GM19397 (cell line): ENCODE measurements at regions not wholly inside any gene's neighbourhood (a gene's known extent, or its start where the extent isn't known, plus 50 kb on each side); places are given as distances from the start of the nearest gene placed in this dataset.

Experiments used
- ATAC-seq: cut with Tn5 transposase; IDR thresholded peaks from one replicate; pipeline ENCODE4 v1.9.1; 2021; ENCODE audit warnings: mild to moderate bottlenecking, moderate library complexity; ENCODE audit not compliant: unreplicated experiment

DNA sequence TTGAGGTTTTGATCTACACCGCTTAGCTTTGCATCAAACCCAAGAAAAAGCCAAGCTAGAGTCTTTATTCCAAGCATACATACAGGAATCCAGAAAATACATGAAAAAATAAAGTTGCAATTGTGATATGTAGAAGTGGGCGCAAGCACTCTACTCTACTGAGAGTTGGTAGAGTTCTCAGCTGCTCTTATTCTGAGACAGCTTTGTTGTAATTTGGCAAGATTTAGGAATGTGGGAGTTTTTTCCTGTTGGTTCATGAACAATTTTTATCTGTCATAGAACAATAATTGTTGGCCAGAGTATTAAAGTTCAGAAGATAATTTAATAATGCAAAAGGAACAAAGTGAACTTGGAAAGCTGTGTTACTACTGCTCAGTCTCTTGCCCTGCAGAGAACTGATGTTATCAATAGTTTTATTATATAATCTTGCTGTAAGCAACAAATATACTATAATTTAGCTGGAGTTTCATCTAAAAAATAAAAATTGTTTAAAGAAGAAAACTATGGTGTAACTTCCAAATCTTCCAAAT lies 302.0 kb upstream of the RND3 start:
- no peak for ATAC-seq

DNA sequence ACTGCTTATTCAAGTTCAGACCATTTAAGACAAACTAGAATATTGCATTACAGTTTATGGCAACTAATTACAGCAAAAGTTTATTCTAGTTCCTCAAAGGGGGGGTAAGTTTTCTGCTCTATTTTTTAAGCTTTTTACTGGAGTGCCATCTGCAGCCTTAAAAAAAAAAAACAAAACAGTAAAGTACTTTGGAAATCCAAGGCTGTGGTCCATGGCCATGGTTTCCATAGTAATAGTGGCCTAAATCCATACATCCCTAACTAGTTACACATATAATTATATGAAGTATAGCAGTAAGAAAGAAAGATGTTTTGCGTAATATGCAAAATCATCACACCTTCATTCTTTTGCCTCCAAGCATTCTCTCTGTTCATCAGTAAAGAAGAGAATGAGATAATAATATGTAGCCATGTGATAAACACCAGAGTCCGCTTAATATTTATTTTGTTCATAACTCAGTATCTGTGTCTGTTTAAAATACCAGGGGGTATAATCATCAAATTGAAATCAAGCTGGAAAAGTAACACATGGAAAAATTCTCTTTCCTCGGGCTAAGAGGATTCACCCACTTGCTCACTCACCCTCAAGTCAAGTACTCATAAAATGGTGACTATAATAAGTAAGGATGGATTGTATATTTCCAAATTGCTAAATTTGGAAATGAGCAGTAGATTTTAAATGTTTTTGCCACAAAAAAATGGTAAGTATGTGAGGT lies 301.1 kb upstream of the RND3 start:
- no peak for ATAC-seq

DNA sequence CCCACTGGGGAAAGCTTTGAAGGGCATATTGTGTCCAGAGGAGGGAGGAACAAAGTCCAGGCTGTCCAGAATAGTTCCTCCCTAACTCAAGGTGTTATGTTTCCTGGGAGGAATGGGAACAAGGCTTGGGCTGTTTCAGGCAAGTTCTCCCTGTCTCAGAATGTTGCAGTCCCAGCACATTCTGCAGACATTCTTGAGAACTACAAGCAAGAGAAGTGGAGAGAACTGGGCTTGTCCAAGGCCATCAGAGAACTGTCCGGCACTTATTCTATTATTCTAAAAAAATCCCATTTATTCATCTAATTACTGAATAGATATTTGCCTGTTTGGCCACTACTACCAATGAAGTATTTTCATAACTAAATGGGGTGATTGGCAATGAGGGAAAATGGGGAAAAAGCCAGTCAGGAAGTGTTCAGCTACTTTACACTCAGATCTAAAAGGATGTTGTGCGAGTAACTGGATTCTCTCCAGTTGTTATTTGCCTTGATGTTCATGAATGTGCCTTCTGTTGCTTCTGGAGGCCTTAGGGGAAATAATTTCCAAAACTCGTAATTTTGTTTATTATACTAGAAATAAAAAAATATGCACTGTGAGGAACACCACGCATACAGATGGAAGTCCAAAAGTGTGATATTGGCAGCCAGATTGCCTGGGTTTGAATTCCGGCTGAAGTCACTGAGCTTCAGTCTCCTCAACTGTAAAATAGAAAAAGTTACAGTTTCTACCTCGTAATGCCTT lies 300.1 kb upstream of the RND3 start:
- no peak for ATAC-seq

DNA sequence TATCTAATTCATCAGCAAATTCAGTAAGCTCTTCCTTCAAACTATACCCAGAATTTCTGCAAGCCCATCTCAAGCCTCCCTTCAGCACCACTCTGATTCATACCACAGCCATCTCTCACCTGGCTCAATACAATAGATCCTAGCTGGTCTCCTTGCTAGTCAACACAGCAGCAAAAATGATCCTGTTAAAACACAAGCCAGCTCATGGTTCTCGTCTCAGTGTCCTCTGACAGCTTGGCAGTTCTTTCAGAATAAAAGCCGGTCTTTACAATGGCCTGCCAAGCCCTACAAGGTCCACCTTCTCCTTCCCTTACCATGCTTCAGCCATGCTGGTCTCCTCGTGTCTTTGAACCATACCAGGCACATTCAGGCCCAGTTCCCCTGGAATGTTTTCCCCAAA lies 296.9 kb upstream of the RND3 start:
- no peak for ATAC-seq

DNA sequence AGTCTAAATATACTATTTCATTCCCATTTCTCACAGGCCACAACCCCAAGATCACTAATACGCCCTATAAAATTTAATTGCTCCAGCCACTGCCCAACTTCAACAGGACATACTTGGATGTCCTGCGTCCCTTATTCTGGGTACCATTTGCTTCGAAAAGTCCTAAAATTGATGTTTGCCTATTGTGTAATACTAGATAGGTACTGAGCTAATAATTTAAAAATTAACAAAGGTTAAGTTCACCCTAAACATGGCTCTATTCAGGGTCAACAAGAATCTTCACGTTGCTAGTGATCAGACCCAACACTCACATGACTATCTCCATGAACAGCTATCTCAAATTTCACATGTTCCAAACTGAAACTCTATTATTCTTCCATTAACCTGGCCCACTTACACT lies 296.4 kb upstream of the RND3 start:
- no peak for ATAC-seq

DNA sequence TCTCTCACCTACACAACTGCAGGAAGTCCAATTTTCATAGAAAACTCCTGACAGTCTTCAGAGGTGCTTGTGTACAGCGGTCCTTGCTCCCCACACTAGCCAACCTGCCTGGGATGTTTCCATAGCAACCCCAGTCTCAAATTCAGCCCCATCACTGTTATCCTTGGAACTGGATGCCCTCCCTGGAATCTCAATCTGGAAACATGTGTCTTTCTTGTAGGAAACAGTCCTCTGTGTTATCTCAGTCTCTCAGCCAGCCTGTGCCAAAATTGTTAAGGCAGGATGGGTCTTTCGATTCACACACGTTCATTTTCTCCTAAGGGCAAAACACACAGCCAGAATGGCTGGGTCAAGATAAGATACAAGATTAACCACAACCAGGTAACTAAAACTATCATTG lies 295.5 kb upstream of the RND3 start:
- ATAC-seq, result no peak

DNA sequence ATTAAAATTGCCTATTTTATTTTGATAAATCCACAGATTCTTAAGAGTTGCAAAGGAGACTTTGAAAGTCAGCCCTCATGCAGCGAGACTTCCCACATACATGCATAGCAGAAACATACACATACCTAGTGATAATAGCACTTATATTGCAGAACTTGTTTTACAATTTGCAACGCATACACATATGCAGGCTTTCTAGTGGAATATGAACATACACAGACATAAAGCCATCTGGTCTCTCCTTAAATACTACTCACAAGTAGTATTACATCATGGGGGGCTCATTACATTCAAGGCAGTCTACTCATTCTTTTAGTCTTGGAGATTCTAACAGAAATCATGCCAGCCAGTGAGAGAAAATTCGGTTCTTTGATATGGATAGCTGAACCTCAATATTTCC lies 295.1 kb upstream of the RND3 start:
- ATAC-seq, result no peak

DNA sequence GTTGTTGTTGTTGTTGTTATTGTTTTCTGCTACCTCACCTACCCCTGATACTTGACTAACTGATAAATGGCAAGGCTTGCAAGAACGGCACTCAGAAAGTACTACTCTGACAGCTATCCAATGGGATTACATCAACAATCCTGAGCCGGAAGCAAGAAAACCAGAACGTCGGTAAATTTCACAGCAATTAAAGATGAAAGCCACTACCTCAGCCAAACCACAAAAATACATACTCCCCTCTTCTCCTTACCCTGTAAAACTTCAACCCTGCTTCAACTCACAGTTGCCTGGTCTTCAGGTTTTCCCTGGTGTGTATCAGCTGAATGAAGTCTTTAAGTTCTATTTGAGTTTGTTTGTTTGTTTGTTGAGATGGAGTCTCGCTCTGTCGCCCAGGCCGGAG lies 293.7 kb upstream of the RND3 start:
- ATAC-seq, result no peak

DNA sequence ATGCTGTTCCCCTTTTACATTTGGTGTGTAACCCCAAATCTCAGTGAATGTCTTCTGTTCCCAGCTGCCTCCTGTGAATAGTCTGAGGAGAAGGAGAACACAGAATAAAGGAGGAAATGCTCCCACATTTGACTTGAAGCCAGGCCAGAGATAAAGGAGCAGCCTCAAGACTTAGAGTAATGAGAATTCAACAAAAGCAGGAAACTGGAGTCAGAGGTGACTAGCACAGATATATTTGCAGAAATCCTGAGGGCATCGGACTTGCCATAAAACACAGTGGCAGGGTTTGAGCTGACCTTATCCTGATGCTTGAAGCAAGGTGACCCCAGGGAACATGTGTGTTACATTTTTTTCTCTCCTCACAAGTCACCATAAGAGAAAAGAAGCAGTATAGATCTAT lies 291.4 kb upstream of the RND3 start:
- ATAC-seq, result no peak

DNA sequence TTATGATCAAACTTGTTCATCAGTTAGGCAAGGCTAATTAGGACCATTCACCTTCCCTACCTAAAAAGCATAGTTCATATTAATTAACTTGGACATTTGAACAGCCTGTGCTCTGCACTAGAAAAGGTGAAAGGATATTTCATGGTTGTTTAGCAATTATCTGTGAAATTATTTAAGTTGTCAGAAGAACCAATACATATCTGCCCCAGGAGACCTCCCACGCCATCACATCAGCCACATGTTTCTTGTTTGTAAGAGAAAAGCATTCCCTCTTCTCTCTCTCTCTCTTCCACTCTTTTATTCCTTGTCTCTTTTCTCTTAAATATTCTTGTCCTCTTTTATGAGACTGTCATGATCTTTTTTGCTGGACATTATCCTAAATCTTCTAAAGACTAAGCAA lies 282.0 kb upstream of the RND3 start:
- ATAC-seq, result no peak

DNA sequence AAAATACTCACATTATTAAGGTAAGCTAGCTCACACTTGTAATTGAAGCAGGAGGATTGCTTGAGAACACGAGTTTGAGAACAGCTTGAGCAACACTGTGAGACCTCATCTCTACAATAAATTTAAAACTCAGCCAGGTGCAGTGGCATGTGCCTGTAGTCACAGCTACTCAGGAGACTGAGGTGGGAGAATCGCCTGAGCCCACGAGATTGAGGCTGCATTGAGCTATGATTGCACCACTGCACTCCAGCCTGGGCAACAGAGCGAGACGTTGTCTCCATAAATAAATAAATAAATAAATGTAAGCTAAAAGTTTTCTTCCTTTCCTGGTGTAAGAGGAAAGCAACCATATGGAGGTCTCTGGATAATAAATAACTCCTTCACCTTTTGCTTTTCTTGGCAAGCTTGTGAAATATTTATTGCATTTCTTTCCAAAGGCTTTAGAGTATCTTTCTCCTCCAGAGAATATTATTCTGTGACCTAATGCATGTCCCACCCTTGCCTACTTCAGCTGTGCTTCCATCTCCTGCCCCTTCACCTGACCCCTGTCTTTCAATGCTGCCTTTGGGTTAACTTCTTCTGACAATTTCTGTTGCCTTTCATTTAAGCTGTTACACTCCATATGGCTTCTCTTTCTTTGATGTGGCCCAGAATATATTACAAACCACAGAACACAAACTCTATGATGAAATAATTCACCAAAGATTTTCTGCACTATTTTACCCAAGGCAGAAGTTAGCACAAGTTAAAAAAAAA lies 280.7 kb upstream of the RND3 start:
- no peak for ATAC-seq

DNA sequence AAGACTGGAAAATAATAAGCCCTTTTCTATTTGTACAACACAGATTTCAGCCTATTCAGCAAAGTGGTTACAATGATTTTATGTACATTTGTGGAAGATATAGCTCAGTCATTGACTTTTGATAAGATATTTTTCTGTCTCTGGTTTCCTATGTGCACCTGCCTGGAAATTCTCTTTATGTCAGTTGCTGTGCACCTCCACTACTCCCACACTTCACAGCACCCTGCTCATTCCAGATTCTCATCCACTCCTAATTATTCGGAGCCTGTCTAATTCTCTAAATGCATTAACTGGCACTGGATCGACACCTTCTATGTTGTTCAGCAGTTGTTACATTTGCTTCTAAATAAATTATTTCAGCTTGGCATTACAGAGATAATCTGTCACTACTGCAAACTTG lies 275.1 kb upstream of the RND3 start:
- no peak for ATAC-seq

DNA sequence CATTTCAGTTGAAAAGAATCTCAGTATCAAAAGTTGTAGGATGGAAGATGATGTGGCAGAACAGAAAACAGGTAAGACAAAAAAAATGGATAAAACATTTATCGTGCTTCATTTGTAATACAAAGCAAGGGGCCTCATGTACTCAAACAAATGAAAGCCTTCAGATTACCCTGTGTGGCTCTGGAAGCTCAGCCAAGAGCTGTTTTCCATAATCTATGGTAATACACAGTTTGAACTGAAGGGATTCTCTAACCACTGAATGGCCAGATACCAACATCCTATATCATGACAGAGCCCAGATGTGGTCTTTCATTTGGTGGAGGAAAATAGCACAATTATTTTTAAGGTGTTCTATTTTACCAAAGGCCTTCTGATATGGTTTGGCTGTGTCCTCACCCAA lies 272.1 kb upstream of the RND3 start:
- ATAC-seq, result no peak

DNA sequence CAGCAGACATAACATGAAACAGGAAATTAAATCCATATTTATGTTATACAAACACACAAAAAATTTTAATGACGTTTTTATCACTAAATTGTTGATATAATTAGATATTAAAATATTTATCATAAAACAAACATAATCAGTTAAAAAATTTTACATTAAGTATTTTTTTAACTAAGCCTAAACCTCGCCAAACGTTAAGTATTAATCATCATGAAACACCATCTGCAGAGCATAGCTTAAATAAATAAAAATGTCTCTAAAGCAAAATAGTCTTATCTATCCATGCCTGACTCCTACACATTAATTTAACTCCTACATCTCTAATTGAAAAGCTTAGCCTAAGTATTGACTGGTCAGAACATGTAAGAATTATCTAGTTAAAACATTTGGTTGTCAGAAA lies 271.6 kb upstream of the RND3 start:
- no peak for ATAC-seq

DNA sequence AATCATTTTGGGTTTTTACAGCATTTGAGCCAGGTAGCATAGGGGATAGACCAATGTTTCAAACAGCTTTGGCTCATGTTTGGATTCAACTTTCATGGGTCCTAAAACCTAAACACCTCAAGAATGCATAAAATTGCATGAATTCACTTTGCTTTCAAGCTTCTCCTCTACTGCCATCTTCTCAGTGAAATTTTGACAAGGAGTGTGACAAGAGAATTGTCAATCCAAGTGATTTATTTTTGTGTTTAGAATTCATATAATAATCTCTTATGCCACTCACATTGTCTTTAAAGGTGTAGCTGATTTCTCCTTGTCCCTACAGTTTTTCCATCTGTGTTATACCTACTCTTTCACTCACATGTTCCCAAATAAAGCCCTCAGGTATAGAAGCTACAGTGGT lies 264.8 kb upstream of the RND3 start:
- no peak for ATAC-seq

DNA sequence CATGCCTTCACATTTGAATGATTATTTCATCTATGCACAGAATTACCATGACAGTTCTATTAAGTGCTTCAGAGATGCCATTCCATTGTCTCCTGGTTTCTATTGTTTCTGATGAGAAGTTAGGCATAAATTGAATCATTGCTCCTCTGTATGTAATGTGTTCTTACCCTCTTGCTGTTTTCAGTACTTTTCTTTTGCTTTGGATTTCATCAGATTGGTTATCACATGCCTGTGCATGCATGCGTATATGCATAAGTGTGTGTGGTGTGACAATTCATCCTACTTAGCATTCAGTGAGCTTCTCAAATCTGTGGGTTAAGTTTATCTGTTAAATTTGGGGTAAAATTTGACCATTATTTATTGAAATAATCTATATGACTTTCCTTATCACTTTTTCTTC lies 263.3 kb upstream of the RND3 start:
- no peak for ATAC-seq

DNA sequence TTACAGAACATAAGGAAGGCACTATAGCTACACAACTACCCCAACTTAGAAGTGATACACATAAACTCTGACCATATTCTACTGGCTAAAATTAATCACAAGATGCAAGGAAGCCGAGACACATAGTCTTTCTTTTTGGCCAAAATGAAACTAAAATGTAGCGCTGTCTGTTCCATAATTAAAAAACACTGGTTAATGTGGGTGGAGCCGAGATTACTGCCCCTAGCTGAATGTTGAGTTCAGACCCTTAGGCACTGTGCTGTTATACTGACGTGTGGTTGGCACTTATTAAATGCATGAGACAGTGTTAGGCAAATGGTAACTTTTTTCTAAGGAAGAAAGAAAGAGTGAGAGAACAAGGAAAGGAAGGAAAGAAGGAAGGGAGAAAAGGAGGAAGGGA lies 254.6 kb upstream of the RND3 start:
- ATAC-seq, result no peak

DNA sequence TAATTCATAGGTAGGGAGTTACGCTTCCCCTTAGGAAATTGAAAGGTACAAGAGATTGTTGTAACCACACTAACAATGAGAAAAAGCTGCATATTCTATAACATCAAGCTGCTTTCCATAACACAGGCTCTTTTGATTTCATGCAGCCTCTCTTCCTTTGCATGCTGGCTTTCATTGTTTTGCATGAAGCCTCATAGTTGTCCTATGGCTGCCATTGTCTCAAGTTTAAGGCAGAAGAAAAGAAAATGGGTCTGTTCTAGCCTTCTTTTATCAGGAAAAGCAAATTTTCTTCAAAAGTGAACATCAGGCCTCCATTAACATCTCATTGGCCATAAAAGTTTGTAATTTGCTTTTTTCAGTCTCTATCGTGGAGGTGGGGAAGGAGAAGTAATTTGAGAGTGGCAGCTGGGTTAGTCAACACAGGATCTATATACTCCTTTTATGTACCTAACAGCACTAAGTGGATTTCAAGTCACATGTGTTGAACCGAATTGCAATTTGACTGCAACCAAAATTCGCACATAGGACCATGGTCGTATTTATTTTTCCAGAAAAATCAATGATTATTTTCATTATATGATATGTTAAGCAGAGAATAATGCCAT lies 248.5 kb upstream of the RND3 start:
- ATAC-seq, result no peak

DNA sequence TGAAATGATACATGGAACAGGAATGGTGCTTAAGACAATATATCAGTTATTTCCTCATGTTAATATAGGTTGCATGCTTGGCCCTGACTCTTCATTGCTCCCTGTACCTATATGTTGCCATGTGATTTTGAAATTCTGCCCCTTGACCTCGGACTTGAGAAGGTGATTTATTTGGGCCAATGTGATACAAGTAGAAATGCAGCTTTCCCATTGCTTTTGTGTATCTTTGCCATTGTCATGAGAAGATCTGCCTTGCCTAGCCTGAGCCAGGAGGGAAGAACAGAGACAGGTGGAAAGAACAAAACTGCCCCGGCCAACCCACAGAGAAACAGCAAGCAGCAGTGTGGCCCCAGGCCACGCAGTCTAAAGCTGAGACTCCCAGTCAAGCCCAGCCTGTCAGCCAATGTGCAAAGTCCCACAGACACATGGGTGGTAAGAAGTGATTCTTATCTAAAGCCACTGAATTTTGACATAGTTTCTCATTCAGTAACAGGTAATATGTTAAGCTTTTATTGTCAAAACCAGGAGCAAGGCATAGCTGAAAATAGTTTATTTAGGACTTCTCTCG lies 245.7 kb upstream of the RND3 start:
- no peak for ATAC-seq

DNA sequence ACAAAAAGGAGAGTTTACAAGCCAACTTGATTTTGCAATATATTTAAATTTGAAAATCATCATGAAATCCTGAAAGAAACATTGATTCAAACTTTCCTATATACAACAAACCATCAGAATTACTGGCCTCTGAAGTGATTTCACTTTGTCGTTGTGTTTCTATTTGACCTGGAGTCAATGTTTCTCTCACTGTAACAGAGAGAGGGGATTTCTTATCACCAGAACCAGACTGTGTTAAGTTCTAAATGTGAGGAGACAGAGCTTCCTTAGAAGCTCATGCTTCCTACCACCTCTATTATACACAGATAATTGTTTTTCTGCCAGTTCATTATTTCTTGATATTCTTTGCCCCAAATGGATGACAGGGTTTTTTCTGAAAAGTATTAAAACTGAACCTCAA lies 245.0 kb upstream of the RND3 start:
- no peak for ATAC-seq

DNA sequence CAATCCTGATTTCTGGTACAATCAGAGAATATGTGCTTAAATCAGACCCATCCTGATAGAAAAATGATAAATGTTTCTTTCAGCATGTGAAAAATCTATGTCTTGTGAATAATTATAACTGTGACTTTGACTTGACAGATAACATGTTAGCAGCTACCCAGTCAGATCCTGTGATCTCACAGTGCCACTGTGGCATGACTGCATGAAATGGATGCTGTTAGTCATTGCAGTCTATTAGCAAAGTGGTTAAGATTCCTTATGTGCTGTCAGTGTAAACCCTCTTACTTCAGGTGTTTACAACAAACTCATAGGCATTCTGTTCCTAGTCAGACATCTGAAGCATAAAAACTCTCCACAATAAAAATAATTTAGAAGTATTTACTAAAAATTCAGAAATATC lies 244.6 kb upstream of the RND3 start:
- ATAC-seq, result no peak
